ENCODE measurements at regions not wholly inside any gene's neighbourhood (a gene's known extent, or its start where the extent isn't known, plus 50 kb on each side); places are given as distances from the start of the nearest gene placed in this dataset.
"Not testable (repeated sequence)": the region's sequence is repeated elsewhere in the genome, so short reads cannot be mapped to it uniquely, and the experiment has no call there.

- no peak for DNase-seq (ENCODE audit: low read depth in 2 of 2)
Measured at GRCh38 chr7:140283472-140283871, 106.7 kb upstream of the KDM7A start.

- DNase-seq (ENCODE audit: low read depth in 2 of 2) = no peak
Measured at GRCh38 chr7:140281960-140282359, 105.2 kb upstream of the KDM7A start.

- no peak for DNase-seq (ENCODE audit: low read depth in 2 of 2)
Measured at GRCh38 chr7:140281255-140281654, 104.5 kb upstream of the KDM7A start.

- no peak for DNase-seq (ENCODE audit: low read depth in 2 of 2)
Measured at GRCh38 chr7:140276001-140276400, 99.2 kb upstream of the KDM7A start.

GRCh38 chr7:140275069-140275965 is 98.5 kb upstream of the KDM7A start:
- no peak for DNase-seq (ENCODE audit: low read depth in 2 of 2)

GRCh38 chr7:140273417-140273816 is 96.6 kb upstream of the KDM7A start:
- DNase-seq (ENCODE audit: low read depth in 2 of 2) = no peak

- not testable (repeated sequence) for DNase-seq (ENCODE audit: low read depth in 2 of 2)
Measured at GRCh38 chr7:140271643-140271968, 94.8 kb upstream of the KDM7A start.

- no peak for DNase-seq (ENCODE audit: low read depth in 2 of 2)
Measured at GRCh38 chr7:140269004-140269638, 92.3 kb upstream of the KDM7A start.

GRCh38 chr7:140267381-140268226 is 90.8 kb upstream of the KDM7A start:
- DNase-seq (ENCODE audit: low read depth in 2 of 2) = no peak

GRCh38 chr7:140263277-140263676 is 86.5 kb upstream of the KDM7A start:
- no peak for DNase-seq (ENCODE audit: low read depth in 2 of 2)

GRCh38 chr7:140262242-140262903 is 85.6 kb upstream of the KDM7A start:
- DNase-seq (ENCODE audit: low read depth in 2 of 2) = no peak

- no peak for DNase-seq (ENCODE audit: low read depth in 2 of 2)
Measured at GRCh38 chr7:140261522-140261921, 84.7 kb upstream of the KDM7A start.

GRCh38 chr7:140261105-140261486 is 84.3 kb upstream of the KDM7A start:
- DNase-seq (ENCODE audit: low read depth in 2 of 2) = no peak

- DNase-seq (ENCODE audit: low read depth in 2 of 2) = no peak
Measured at GRCh38 chr7:140260352-140261104, 83.7 kb upstream of the KDM7A start.

GRCh38 chr7:140257278-140257677 is 80.5 kb upstream of the KDM7A start:
- not testable (repeated sequence) for DNase-seq (ENCODE audit: low read depth in 2 of 2)

- not testable (repeated sequence) for DNase-seq (ENCODE audit: low read depth in 2 of 2)
Measured at GRCh38 chr7:140254976-140255375, 78.2 kb upstream of the KDM7A start.

- DNase-seq (ENCODE audit: low read depth in 2 of 2) = no peak
Measured at GRCh38 chr7:140249036-140249806, 72.4 kb upstream of the KDM7A start.

GRCh38 chr7:140247559-140247958 is 70.8 kb upstream of the KDM7A start:
- DNase-seq (ENCODE audit: low read depth in 2 of 2) = no peak

- DNase-seq (ENCODE audit: low read depth in 2 of 2) = no peak
Measured at GRCh38 chr7:140245611-140246105, 68.9 kb upstream of the KDM7A start.

All from stimulated activated CD4-positive, alpha-beta T cell treated with anti-CD3 and anti-CD28 coated beads, Interleukin-1b, Interleukin-23, amount 100 ng/mL, for 4 hours (primary cell).